ENCODE measurements at regions not wholly inside any gene's neighbourhood (a gene's known extent, or its start where the extent isn't known, plus 50 kb on each side); places are given as distances from the start of the nearest gene placed in this dataset.

GRCh38 chr4:97208749-97209148 is 934.5 kb downstream of the STPG2 start:
- H3K36me3 ChIP-seq (ENCODE audit: insufficient read depth, low read length): no peaks in the 10 kb centered on the region
- no peaks in the 10 kb centered on the region for H3K9me3 ChIP-seq (ENCODE audit: insufficient read depth, low read depth, low read length)
- H3K9me2 ChIP-seq (replicated peaks; ENCODE audit: low read depth, low read length): no peaks in the 10 kb centered on the region
- TF ChIP-seq CTCF (conservative IDR thresholded peaks at IDR 0.05; ENCODE audit: low read length) (no peak), EZH2phosphoT487 (IDR thresholded peaks at IDR 0.05; ENCODE audit: borderline replicate concordance) (no peak)
- no peak overlapping the region for H3K4me3 ChIP-seq (ENCODE audit: low read length, poor library complexity, severe bottlenecking)
- no peaks in the 10 kb centered on the region for H3K79me2 ChIP-seq (ENCODE audit: insufficient read depth, low read length)
- no peaks in the 10 kb centered on the region for H3K27me3 ChIP-seq (ENCODE audit: insufficient read depth, low read length, poor library complexity, severe bottlenecking)
- no peak overlapping the region for H3K9ac ChIP-seq (ENCODE audit: low read depth, low read length, poor library complexity, severe bottlenecking)
- H3K4me2 ChIP-seq (ENCODE audit: low read depth, low read length, poor library complexity, severe bottlenecking): no peak overlapping the region
- H3K4me1 ChIP-seq (ENCODE audit: insufficient read depth, low read length, poor library complexity, severe bottlenecking): no peaks in the 10 kb centered on the region
- no peaks in the 10 kb centered on the region for H4K20me1 ChIP-seq (ENCODE audit: insufficient read depth, low read length, poor library complexity, severe bottlenecking)
- no peak overlapping the region for H2AFZ ChIP-seq (ENCODE audit: low read length)
- no peaks in the 10 kb centered on the region for H3F3A ChIP-seq (ENCODE audit: low read depth)

DNA sequence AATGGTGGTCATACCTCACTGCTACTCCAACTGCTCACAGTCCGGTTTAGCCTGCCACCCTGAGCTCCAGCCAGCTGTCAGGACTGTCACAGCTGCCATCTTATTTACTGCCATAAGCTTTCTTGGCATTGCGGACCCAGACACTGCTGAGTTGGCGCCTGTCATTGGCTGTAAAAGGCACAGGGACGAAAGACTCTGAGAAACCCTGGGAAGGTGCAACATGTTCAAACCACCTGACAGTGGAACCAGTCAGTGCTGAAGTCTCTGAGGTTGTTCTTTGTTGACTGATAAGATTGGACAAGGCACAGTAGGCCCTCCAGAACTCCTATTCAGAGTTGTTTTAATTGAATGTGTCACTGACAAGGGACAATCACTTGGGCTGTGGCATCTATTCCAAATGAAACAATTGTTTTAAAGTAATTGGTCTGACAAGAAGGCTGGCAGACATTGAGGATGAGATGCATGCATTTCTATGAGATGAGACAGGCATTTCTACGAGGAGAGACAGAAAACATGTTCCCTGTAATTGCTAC is 927.8 kb downstream of the STPG2 start:
- H2AFZ ChIP-seq (ENCODE audit: low read length): no peak overlapping the region

GRCh38 chr4:97216046-97216445 is 927.2 kb downstream of the STPG2 start:
- Histone ChIP-seq H3K9me2 (replicated peaks; ENCODE audit: low read depth, low read length) (no peaks in the 10 kb centered on the region), H3K4me2 (ENCODE audit: low read depth, low read length, poor library complexity, severe bottlenecking) (no peak overlapping the region), H3K9me3 (ENCODE audit: insufficient read depth, low read depth, low read length) (no peaks in the 10 kb centered on the region), H3K36me3 (ENCODE audit: insufficient read depth, low read length) (no peaks in the 10 kb centered on the region), H3K27me3 (ENCODE audit: insufficient read depth, low read length, poor library complexity, severe bottlenecking) (no peaks in the 10 kb centered on the region), H4K20me1 (ENCODE audit: insufficient read depth, low read length, poor library complexity, severe bottlenecking) (no peaks in the 10 kb centered on the region), H3K4me1 (ENCODE audit: insufficient read depth, low read length, poor library complexity, severe bottlenecking) (no peaks in the 10 kb centered on the region), H3K9ac (ENCODE audit: low read depth, low read length, poor library complexity, severe bottlenecking) (no peak overlapping the region), H3K4me3 (ENCODE audit: low read length, poor library complexity, severe bottlenecking) (no peak overlapping the region), H3K79me2 (ENCODE audit: insufficient read depth, low read length) (no peaks in the 10 kb centered on the region), H3F3A (ENCODE audit: low read depth) (no peaks in the 10 kb centered on the region), H2AFZ (ENCODE audit: low read length) (no peak overlapping the region)
- TF ChIP-seq CTCF (conservative IDR thresholded peaks at IDR 0.05; ENCODE audit: low read length) (no peak), EZH2phosphoT487 (IDR thresholded peaks at IDR 0.05; ENCODE audit: borderline replicate concordance) (no peak)

More for the DNA sequence above, 927.8 kb downstream of the STPG2 start:
- no peak overlapping the region for H3K4me3 ChIP-seq (ENCODE audit: low read length, poor library complexity, severe bottlenecking)
- H3K27me3 ChIP-seq (ENCODE audit: insufficient read depth, low read length, poor library complexity, severe bottlenecking): no peaks in the 10 kb centered on the region
- no peaks in the 10 kb centered on the region for H3K9me2 ChIP-seq (replicated peaks; ENCODE audit: low read depth, low read length)
- no peaks in the 10 kb centered on the region for H3K4me1 ChIP-seq (ENCODE audit: insufficient read depth, low read length, poor library complexity, severe bottlenecking)
- H3K4me2 ChIP-seq (ENCODE audit: low read depth, low read length, poor library complexity, severe bottlenecking): no peak overlapping the region
- no peaks in the 10 kb centered on the region for H3F3A ChIP-seq (ENCODE audit: low read depth)
- no peak overlapping the region for H3K9ac ChIP-seq (ENCODE audit: low read depth, low read length, poor library complexity, severe bottlenecking)
- TF ChIP-seq EZH2phosphoT487 (IDR thresholded peaks at IDR 0.05; ENCODE audit: borderline replicate concordance) (no peak), CTCF (conservative IDR thresholded peaks at IDR 0.05; ENCODE audit: low read length) (no peak)
- H3K36me3 ChIP-seq (ENCODE audit: insufficient read depth, low read length): no peaks in the 10 kb centered on the region
- no peaks in the 10 kb centered on the region for H3K79me2 ChIP-seq (ENCODE audit: insufficient read depth, low read length)
- H3K9me3 ChIP-seq (ENCODE audit: insufficient read depth, low read depth, low read length): no peaks in the 10 kb centered on the region
- no peaks in the 10 kb centered on the region for H4K20me1 ChIP-seq (ENCODE audit: insufficient read depth, low read length, poor library complexity, severe bottlenecking)
